Breast epithelium (tissue), 4 donors: ENCODE measurements at regions not wholly inside any gene's neighbourhood (a gene's known extent, or its start where the extent isn't known, plus 50 kb on each side); places are given as distances from the start of the nearest gene placed in this dataset.
"Not testable (repeated sequence)": the region's sequence is repeated elsewhere in the genome, so short reads cannot be mapped to it uniquely, and the experiment has no call there.

ENCODE experiments used
- DNase-seq, 2 donors: peaks; one replicate each; pipeline ENCODE4 v3.0.0-alpha.2; 2019; ENCODE audit warnings: low spot score in 2 of 2
- H3K27ac ChIP-seq, 2 donors: fragments of 200-600 bp; sonication (generic) in 1 of 2; one replicate each; pipeline ENCODE4 v1.5.1; 2016 to 2019; ENCODE audit warnings: mild to moderate bottlenecking in 1 of 2
- H3K27me3 ChIP-seq, 2 donors: fragments of 200-600 bp; sonication (generic) in 1 of 2; one replicate each; pipeline versions ENCODE4 v1.5.1 to v1.6.0; 2017 to 2019; ENCODE audit warnings: control low read depth in 1 of 2, mild to moderate bottlenecking in 1 of 2
- H3K36me3 ChIP-seq: fragments of 200-600 bp; one replicate; pipeline ENCODE4 v1.5.1; 2019
- H3K4me1 ChIP-seq, 2 donors: fragments of 200-600 bp; sonication (generic); one replicate each; pipeline ENCODE4 v1.5.1; 2016 to 2019; ENCODE audit warnings: control low read depth in 1 of 2
- H3K4me3 ChIP-seq, 3 donors: fragments of 200-600 bp; sonication (generic); 1 replicate in 2 of 3; 2 replicates in 1 of 3; pipeline ENCODE4 v1.5.1; 2016 to 2019; ENCODE audit warnings: mild to moderate bottlenecking in 3 of 3, moderate library complexity in 2 of 3
- H3K9me3 ChIP-seq, 2 donors: fragments of 200-600 bp; sonication (generic) in 1 of 2; one replicate each; pipeline ENCODE4 v1.5.1; 2016 to 2019; ENCODE audit warnings: control low read depth in 1 of 2
- CTCF ChIP-seq, 3 donors: fragments of 450-650 bp; IDR thresholded peaks; one replicate each; pipeline ENCODE4 v1.5.1; 2016 to 2017; ENCODE audit warnings: antibody characterized with exemption in 3 of 3, mild to moderate bottlenecking in 3 of 3, moderate library complexity in 3 of 3
- POLR2A ChIP-seq: fragments of 450-650 bp; IDR thresholded peaks from one replicate; pipeline ENCODE4 v1.6.1; 2016; ENCODE audit warnings: antibody characterized with exemption, mild to moderate bottlenecking, moderate library complexity
- POLR2AphosphoS5 ChIP-seq, 3 donors: sonication (generic); formaldehyde crosslinking; IDR thresholded peaks; one replicate each; pipeline ENCODE4 v1.6.1; 2017; ENCODE audit warnings: antibody characterized with exemption in 3 of 3
- intact Hi-C: fragments of 100-400 bp; cut with DNase I; formaldehyde crosslinking; loops from one replicate; pipeline ENCODE4 v1.15.1; 2023; ENCODE audit warnings: low total_unique reads

GRCh38 chr16:79836144-79836543 lies 235.6 kb upstream of the MAF start:
- Histone ChIP-seq H3K27ac (peak overlapping the region in 1 of 2 donors; percentile 75), H3K4me3 (no peak overlapping the region), H3K4me1 (peaks cover 0 to 4% of the 10 kb centered on the region in 2 donors), H3K36me3 (no peaks in the 10 kb centered on the region), H3K27me3 (no peaks in the 10 kb centered on the region), H3K9me3 (no peaks in the 10 kb centered on the region)
- intact Hi-C loops = no loop called here
- TF ChIP-seq POLR2A = no peak
- no peak for TF ChIP-seq CTCF (IDR thresholded peaks at IDR 0.05)
- TF ChIP-seq POLR2AphosphoS5 (IDR thresholded peaks at IDR 0.05) = no peak
- no peak for DNase-seq

GRCh38 chr16:79835194-79835593 lies 234.7 kb upstream of the MAF start:
- no peaks in the 10 kb centered on the region for H3K27me3 ChIP-seq
- H3K27ac ChIP-seq = peak overlapping the region in 1 of 2 donors; percentile 75
- H3K36me3 ChIP-seq = no peaks in the 10 kb centered on the region
- no peaks in the 10 kb centered on the region for H3K9me3 ChIP-seq
- H3K4me3 ChIP-seq = no peak overlapping the region
- H3K4me1 ChIP-seq = peaks cover 0 to 4% of the 10 kb centered on the region in 2 donors
- intact Hi-C loops = no loop called here
- DNase-seq = no peak
- TF ChIP-seq CTCF (IDR thresholded peaks at IDR 0.05) (no peak), POLR2A (no peak), POLR2AphosphoS5 (IDR thresholded peaks at IDR 0.05) (no peak)

GRCh38 chr16:79834720-79835119 lies 234.2 kb upstream of the MAF start:
- H3K9me3 ChIP-seq = no peaks in the 10 kb centered on the region
- TF ChIP-seq CTCF (IDR thresholded peaks at IDR 0.05) (no peak), POLR2A (no peak), POLR2AphosphoS5 (IDR thresholded peaks at IDR 0.05) (no peak)
- no peak for DNase-seq
- no peak overlapping the region for H3K27ac ChIP-seq
- peaks cover 0 to 3% of the 10 kb centered on the region in 2 donors for H3K4me1 ChIP-seq
- intact Hi-C loops = no loop called here
- no peaks in the 10 kb centered on the region for H3K36me3 ChIP-seq
- no peaks in the 10 kb centered on the region for H3K27me3 ChIP-seq
- H3K4me3 ChIP-seq = no peak overlapping the region

DNA sequence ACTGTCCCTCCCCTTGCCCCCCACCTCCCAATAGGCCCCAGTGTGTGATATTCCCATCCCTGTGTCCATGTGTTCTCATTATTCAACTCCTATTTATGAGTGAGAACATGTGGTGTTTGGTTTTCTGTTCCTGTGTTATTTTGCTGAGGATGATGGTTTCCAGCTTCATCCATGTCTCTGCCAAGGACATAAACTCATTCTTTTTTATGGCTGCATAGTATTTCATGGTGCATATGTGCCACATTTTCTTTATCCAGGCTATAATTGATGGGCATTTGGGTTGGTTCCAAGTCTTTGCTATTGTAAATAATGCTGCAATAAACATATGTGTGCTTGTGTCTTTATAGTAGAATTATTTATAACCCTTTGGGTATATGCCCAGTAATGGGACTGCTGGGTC lies 233.5 kb upstream of the MAF start:
- intact Hi-C loops, H3K4me1 ChIP-seq, H3K4me3 ChIP-seq, H3K27me3 ChIP-seq, DNase-seq, H3K36me3 ChIP-seq, H3K9me3 ChIP-seq, H3K27ac ChIP-seq: not testable (repeated sequence)

- no peaks in the 10 kb centered on the region for H3K4me1 ChIP-seq
- no peak for TF ChIP-seq POLR2A
- no peak for TF ChIP-seq POLR2AphosphoS5 (IDR thresholded peaks at IDR 0.05)
Measured at GRCh38 chr16:79833559-79833958, 233.0 kb upstream of the MAF start.

DNA sequence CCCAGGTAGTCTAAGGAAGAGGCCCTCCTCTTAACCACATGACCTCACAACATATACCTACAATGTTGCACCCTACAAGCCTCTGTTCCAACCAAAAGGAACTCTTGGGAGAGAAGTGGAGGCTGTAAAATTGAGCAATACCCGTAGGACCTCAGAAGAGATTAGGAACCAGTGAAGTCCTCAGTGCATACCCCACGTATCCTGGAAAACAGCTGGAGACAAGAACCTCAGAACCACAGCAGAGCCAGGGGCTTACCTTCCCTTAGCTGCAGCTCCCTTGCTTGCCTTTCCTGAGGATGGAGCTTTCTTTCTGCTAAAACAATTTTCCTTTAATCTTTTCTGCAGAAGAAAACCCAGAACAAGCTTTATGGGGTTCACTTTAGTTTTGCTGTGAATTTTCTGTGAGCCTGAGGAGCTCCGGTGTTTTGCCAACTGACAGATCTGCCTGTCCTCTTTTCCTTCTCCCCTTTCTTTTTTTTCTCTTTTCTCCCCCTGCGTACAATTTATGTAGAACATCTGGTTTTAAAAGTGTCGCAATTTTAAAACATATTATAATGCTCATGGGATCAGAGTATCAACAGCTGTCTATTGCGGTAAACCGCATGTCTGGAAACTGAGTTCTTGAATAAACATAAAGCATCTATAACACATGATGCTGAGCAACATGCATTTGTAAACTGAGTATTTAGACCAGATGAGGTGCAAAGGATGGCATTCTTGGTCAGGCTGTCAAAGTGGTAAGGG lies 226.4 kb upstream of the MAF start:
- Histone ChIP-seq H3K27ac (peak overlapping the region in 1 of 2 donors; percentile 48), H3K9me3 (no peaks in the 10 kb centered on the region), H3K4me3 (no peak overlapping the region), H3K27me3 (no peaks in the 10 kb centered on the region), H3K4me1 (no peaks in the 10 kb centered on the region), H3K36me3 (no peaks in the 10 kb centered on the region)
- DNase-seq = no peak
- intact Hi-C loops = no loop called here
- TF ChIP-seq POLR2AphosphoS5 (IDR thresholded peaks at IDR 0.05) (no peak), CTCF (IDR thresholded peaks at IDR 0.05) (no peak), POLR2A (no peak)

More at GRCh38 chr16:79833559-79833958, 233.0 kb upstream of the MAF start:
- DNase-seq = no peak
- Histone ChIP-seq H3K36me3 (no peaks in the 10 kb centered on the region), H3K27me3 (no peaks in the 10 kb centered on the region), H3K4me3 (no peak overlapping the region), H3K9me3 (no peaks in the 10 kb centered on the region), H3K27ac (no peak overlapping the region)
- intact Hi-C loops = no loop called here
